Liver (tissue), 8 donors: ENCODE measurements at regions not wholly inside any gene's neighbourhood (a gene's known extent, or its start where the extent isn't known, plus 50 kb on each side); places are given as distances from the start of the nearest gene placed in this dataset.

Experiments
- DNase-seq: peaks from one replicate; pipeline ENCODE4 v3.0.0-alpha.2; 2017; ENCODE audit warnings: low spot score
- H3K27ac ChIP-seq, 2 donors: one replicate each; pipeline ENCODE4 v1.7.0; 2013; ENCODE audit warnings: inconsistent platforms in 2 of 2, low read length in 2 of 2, control low read depth in 1 of 2, low read depth in 1 of 2, mild to moderate bottlenecking in 1 of 2
- H3K27me3 ChIP-seq, 4 donors: one replicate each; pipeline versions ENCODE4 v1.6.1 to v1.7.0; 2013; ENCODE audit warnings: low read length in 3 of 4, inconsistent platforms in 1 of 4, mild to moderate bottlenecking in 1 of 4, moderate library complexity in 1 of 4; ENCODE audit not compliant: control insufficient read depth in 4 of 4, insufficient read depth in 4 of 4
- H3K36me3 ChIP-seq, 4 donors: one replicate each; pipeline versions ENCODE4 v1.6.1 to v1.7.0; 2013; ENCODE audit warnings: low read length in 3 of 4, mild to moderate bottlenecking in 3 of 4, low read depth in 1 of 4, moderate library complexity in 1 of 4; ENCODE audit not compliant: control insufficient read depth in 4 of 4, insufficient read depth in 3 of 4
- H3K4me1 ChIP-seq, 4 donors: one replicate each; pipeline versions ENCODE4 v1.6.1 to v1.7.0; 2013; ENCODE audit warnings: low read length in 3 of 4, mild to moderate bottlenecking in 3 of 4, moderate library complexity in 1 of 4; ENCODE audit not compliant: control insufficient read depth in 4 of 4, insufficient read depth in 4 of 4
- H3K4me3 ChIP-seq, 3 donors: one replicate each; pipeline versions ENCODE4 v1.6.1 to v1.7.0; 2013; ENCODE audit warnings: low read length in 3 of 3, control low read depth in 1 of 3, low read depth in 1 of 3, mild to moderate bottlenecking in 1 of 3
- H3K9ac ChIP-seq, 2 donors: one replicate each; pipeline ENCODE4 v1.7.0; 2013; ENCODE audit warnings: low read length in 2 of 2, mild to moderate bottlenecking in 2 of 2, moderate library complexity in 2 of 2, control low read depth in 1 of 2, low read depth in 1 of 2
- H3K9me3 ChIP-seq, 4 donors: one replicate each; pipeline versions ENCODE4 v1.6.1 to v1.7.0; 2013; ENCODE audit warnings: low read length in 3 of 4; ENCODE audit not compliant: control insufficient read depth in 4 of 4
- ATF3 ChIP-seq: IDR thresholded peaks from 2 replicates; pipeline ENCODE4 v1.6.1; 2016; ENCODE audit warnings: antibody characterized with exemption
- CTCF ChIP-seq: fragments of 150-350 bp; IDR thresholded peaks from 2 replicates; pipeline ENCODE4 v1.5.1; 2017; ENCODE audit warnings: improper control_type of control experiment, low read depth, low read length; ENCODE audit not compliant: missing input control
- EGR1 ChIP-seq, 2 donors: IDR thresholded peaks; 2 replicates each; pipeline ENCODE4 v1.6.1; 2016 to 2018; ENCODE audit warnings: antibody characterized with exemption in 2 of 2, low read depth in 2 of 2
- GABPA ChIP-seq, 2 donors: IDR thresholded peaks in 1 of 2; conservative IDR thresholded peaks in 1 of 2; 2 replicates each; pipeline ENCODE4 v1.6.1; 2016; ENCODE audit warnings: antibody characterized with exemption in 2 of 2, mild to moderate bottlenecking in 1 of 2, moderate library complexity in 1 of 2
- HNF4A ChIP-seq, 2 donors: conservative IDR thresholded peaks; 2 replicates each; pipeline ENCODE4 v1.6.1; 2016; ENCODE audit warnings: antibody characterized with exemption in 2 of 2, mild to moderate bottlenecking in 2 of 2
- HNF4G ChIP-seq: IDR thresholded peaks from 2 replicates; pipeline ENCODE4 v1.6.1; 2016; ENCODE audit warnings: antibody characterized with exemption
- JUND ChIP-seq, 2 donors: IDR thresholded peaks; 2 replicates each; pipeline ENCODE4 v1.6.1; 2016; ENCODE audit warnings: antibody characterized with exemption in 2 of 2
- MAX ChIP-seq: IDR thresholded peaks from 2 replicates; pipeline ENCODE4 v1.6.1; 2016; ENCODE audit warnings: antibody characterized with exemption
- NR2F2 ChIP-seq: IDR thresholded peaks from 2 replicates; pipeline ENCODE4 v1.6.1; 2016; ENCODE audit warnings: antibody characterized with exemption
- RAD21 ChIP-seq, 2 donors: IDR thresholded peaks; 2 replicates each; pipeline ENCODE4 v1.6.1; 2016; ENCODE audit warnings: antibody characterized with exemption in 2 of 2, mild to moderate bottlenecking in 2 of 2
- REST ChIP-seq: IDR thresholded peaks from 2 replicates; pipeline ENCODE4 v1.6.1; 2016; ENCODE audit warnings: antibody characterized with exemption, mild to moderate bottlenecking
- RXRA ChIP-seq, 2 donors: IDR thresholded peaks; 2 replicates each; pipeline ENCODE4 v1.6.1; 2017 to 2018; ENCODE audit warnings: antibody characterized with exemption in 2 of 2, mild to moderate bottlenecking in 1 of 2
- SP1 ChIP-seq: IDR thresholded peaks from 2 replicates; pipeline ENCODE4 v1.6.1; 2018; ENCODE audit warnings: antibody characterized with exemption, mild to moderate bottlenecking
- TAF1 ChIP-seq: conservative IDR thresholded peaks from 2 replicates; pipeline ENCODE4 v1.6.1; 2016; ENCODE audit warnings: antibody characterized with exemption, mild to moderate bottlenecking
- YY1 ChIP-seq: IDR thresholded peaks from 2 replicates; pipeline ENCODE4 v1.6.1; 2016; ENCODE audit warnings: antibody characterized with exemption, mild to moderate bottlenecking
- ZBTB33 ChIP-seq: IDR thresholded peaks from 2 replicates; pipeline ENCODE4 v1.6.1; 2016; ENCODE audit warnings: antibody characterized with exemption
- WGBS: extraction: QIAGEN DNeasy Blood & Tissue Kit; methylation state at CpG from one replicate; pipeline ENCODE4 v1.1.7; 2013; 5-methylcytosine and 5-hydroxymethylcytosine counted together
- donor health status: healthy.
- donor health status: healthy.
- donor health status: healthy.
- donor health status: healthy.
- donor health status: healthy.

GRCh38 chr2:64322433-64322832, 131.5 kb upstream of the LGALSL start:
- H3K4me1 ChIP-seq: no peaks in the 10 kb centered on the region
- TF ChIP-seq YY1 (no peak), JUND (IDR thresholded peaks at IDR 0.05) (no peak), GABPA (IDR thresholded peaks at IDR 0.05 in 1 of 2, conservative IDR thresholded peaks at IDR 0.05 in 1 of 2) (no peak), TAF1 (no peak), ZBTB33 (no peak), ATF3 (no peak), NR2F2 (no peak), HNF4G (no peak), CTCF (no peak), MAX (no peak), RAD21 (IDR thresholded peaks at IDR 0.05) (no peak), EGR1 (IDR thresholded peaks at IDR 0.05; ENCODE audit: low read depth in 2 of 2) (no peak), SP1 (no peak), RXRA (IDR thresholded peaks at IDR 0.05) (no peak), REST (no peak), HNF4A (conservative IDR thresholded peaks at IDR 0.05) (no peak)
- no peaks in the 10 kb centered on the region for H3K9me3 ChIP-seq
- H3K27ac ChIP-seq: no peak overlapping the region
- no peak for DNase-seq
- no peak overlapping the region for H3K9ac ChIP-seq
- no peak overlapping the region for H3K4me3 ChIP-seq
- H3K36me3 ChIP-seq: no peaks in the 10 kb centered on the region
- H3K27me3 ChIP-seq: no peaks in the 10 kb centered on the region
- WGBS: 87% methylated on average over 5 of the region's 5 CpGs

- H3K4me3 ChIP-seq: no peak overlapping the region
- H3K9me3 ChIP-seq: no peaks in the 10 kb centered on the region
- 64% methylated on average over 5 of the region's 5 CpGs for WGBS
- peaks cover 0 to 2% (median 0%) of the 10 kb centered on the region in 4 donors for H3K4me1 ChIP-seq
- no peak for TF ChIP-seq RAD21 (IDR thresholded peaks at IDR 0.05)
- TF ChIP-seq YY1: no peak
- no peaks in the 10 kb centered on the region for H3K36me3 ChIP-seq
- no peak for DNase-seq
- H3K27ac ChIP-seq: no peak overlapping the region
- H3K27me3 ChIP-seq: no peaks in the 10 kb centered on the region
- H3K9ac ChIP-seq: no peak overlapping the region
Measured at GRCh38 chr2:64323197-64323596, 130.8 kb upstream of the LGALSL start.
